ENCODE measurements at regions not wholly inside any gene's neighbourhood (a gene's known extent, or its start where the extent isn't known, plus 50 kb on each side); places are given as distances from the start of the nearest gene placed in this dataset.

- TF ChIP-seq CTCF (IDR thresholded peaks at IDR 0.05) (no peak), EZH2 (IDR thresholded peaks at IDR 0.05; ENCODE audit: borderline replicate concordance, insufficient read depth, low read depth, low read length, poor library complexity, severe bottlenecking) (no peak)
Measured at GRCh38 chr2:238548902-238549462, 122.3 kb downstream of the ASB1 start.

All from B cell (primary cell).